Activated CD4-positive, alpha-beta T cell treated with anti-CD3 and anti-CD28 coated beads, Interleukin-2, amount 10 ng/mL, durations not matched to agents 24 days and 14 days (primary cell): ENCODE measurements at regions not wholly inside any gene's neighbourhood (a gene's known extent, or its start where the extent isn't known, plus 50 kb on each side); places are given as distances from the start of the nearest gene placed in this dataset.

ENCODE experiments used
- DNase-seq: peaks from one replicate; pipeline ENCODE4 v3.0.0; 2022
- H3K27ac Mint-ChIP-seq: one replicate; pipeline ENCODE4 v1.8.0; 2022; ENCODE audit warnings: mild to moderate bottlenecking, mixed read lengths
- H3K27me3 Mint-ChIP-seq: one replicate; pipeline ENCODE4 v1.8.0; 2022; ENCODE audit warnings: mixed read lengths
- H3K36me3 Mint-ChIP-seq: one replicate; pipeline ENCODE4 v1.8.0; 2022; ENCODE audit warnings: low read depth, mild to moderate bottlenecking, mixed read lengths
- H3K4me1 Mint-ChIP-seq: one replicate; pipeline ENCODE4 v1.8.0; 2021; ENCODE audit warnings: mixed read lengths
- H3K4me3 Mint-ChIP-seq: one replicate; pipeline ENCODE4 v1.8.0; 2022; ENCODE audit warnings: mild to moderate bottlenecking, moderate library complexity, mixed read lengths
- H3K9me3 Mint-ChIP-seq: one replicate; pipeline ENCODE4 v1.8.0; 2021; ENCODE audit warnings: mixed read lengths
- intact Hi-C: fragments of 100-400 bp; cut with micrococcal nuclease; formaldehyde crosslinking; loops from one replicate; pipeline ENCODE4 v1.15.1; 2023

DNA sequence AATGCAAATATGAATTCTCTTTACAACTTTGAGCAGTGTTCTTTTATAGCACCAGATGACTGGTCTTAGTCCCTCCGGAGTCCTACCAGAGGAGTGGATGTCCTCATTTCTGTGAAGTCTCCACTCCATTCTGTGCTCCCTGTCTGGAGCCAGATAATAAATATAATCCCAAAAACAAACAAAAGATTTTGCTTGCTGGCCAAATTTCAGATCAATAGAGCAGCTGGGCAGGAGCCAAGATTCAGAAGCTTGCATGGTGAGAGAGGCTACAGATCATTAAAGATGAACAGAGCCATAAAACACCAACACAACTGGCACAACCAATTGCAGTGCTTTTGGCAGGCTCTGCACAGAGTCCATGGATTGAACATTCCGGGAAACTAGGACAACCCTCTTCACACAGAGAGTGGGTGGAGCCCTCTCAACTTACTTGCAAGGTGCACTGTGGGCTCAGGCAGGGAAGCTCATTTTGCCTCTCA is 231.5 kb upstream of the SNX7 start:
- Mint-ChIP-seq H3K36me3 (no peaks in the 10 kb centered on the region), H3K4me1 (no peaks in the 10 kb centered on the region), H3K4me3 (no peak overlapping the region), H3K27ac (no peak overlapping the region), H3K9me3 (peaks cover 5% of the 10 kb centered on the region), H3K27me3 (no peaks in the 10 kb centered on the region)
- no peak for DNase-seq
- intact Hi-C loops, result no loop called here

DNA sequence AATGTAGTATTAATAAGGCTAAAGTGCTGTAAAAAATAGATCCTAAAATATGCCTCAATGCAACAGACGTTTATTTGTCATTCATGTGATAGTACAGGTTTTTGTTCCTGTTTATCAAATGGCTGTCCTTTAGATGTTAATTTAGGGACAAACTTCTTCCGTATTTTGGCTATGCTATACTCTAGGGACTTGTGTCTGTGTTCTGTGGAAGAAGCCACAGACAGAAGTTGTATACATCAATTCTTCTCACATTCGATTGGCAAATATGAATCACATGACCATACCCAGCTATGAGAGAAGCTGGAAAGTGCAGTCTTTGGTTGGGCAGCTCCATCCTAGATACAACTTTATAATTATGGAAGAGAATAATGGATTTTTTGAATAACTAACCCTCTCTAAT is 232.7 kb upstream of the SNX7 start:
- intact Hi-C loops, result no loop called here
- no peaks in the 10 kb centered on the region for H3K4me1 Mint-ChIP-seq
- no peak for DNase-seq
- no peak overlapping the region for H3K4me3 Mint-ChIP-seq
- H3K9me3 Mint-ChIP-seq, result peaks cover 5% of the 10 kb centered on the region
- H3K27ac Mint-ChIP-seq, result no peak overlapping the region
- no peaks in the 10 kb centered on the region for H3K36me3 Mint-ChIP-seq
- H3K27me3 Mint-ChIP-seq, result no peaks in the 10 kb centered on the region

DNA sequence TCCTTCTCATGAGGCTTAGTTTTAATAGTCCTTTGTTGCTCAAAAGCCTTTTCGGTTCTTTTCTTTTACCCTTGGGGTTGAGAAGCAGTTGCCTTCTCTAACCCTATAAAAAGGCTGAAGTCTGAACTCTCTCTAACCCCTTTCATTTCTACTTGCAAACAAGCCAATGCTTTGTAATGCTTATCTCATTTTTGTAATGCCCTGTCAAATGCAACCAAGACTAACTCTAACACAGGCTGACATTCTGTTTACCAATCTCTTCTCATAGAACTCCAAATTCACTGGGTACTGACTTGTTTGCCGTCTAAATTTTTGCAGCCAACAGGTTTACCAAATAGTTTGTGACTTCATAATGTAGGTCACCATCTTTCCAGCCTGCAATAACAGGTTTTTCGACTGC is 233.9 kb upstream of the SNX7 start:
- DNase-seq, result no peak
- no peaks in the 10 kb centered on the region for H3K27me3 Mint-ChIP-seq
- intact Hi-C loops, result no loop called here
- no peaks in the 10 kb centered on the region for H3K36me3 Mint-ChIP-seq
- H3K27ac Mint-ChIP-seq, result no peak overlapping the region
- no peaks in the 10 kb centered on the region for H3K4me1 Mint-ChIP-seq
- H3K4me3 Mint-ChIP-seq, result no peak overlapping the region
- peaks cover 5% of the 10 kb centered on the region for H3K9me3 Mint-ChIP-seq

DNA sequence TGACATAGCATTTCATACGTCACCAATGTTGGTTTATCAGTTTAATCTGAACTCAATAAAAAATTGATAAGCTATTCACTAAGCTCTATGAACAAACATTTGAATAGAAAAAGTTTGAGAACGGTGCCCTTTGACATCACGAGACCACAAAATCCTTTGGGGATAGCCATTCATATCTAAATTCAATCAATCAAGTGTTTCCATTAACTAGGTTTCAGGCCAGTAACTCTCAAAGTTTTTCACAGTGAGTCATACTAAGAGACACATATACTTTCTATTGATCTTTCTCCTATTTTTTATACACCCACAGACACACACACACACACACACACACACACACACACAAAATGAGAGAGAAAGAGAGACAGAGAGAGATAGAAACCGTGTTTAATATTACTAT is 235.4 kb upstream of the SNX7 start:
- Mint-ChIP-seq H3K4me3 (no peak overlapping the region), H3K4me1 (no peaks in the 10 kb centered on the region), H3K27me3 (no peaks in the 10 kb centered on the region), H3K36me3 (no peaks in the 10 kb centered on the region), H3K27ac (no peak overlapping the region), H3K9me3 (peaks cover 5% of the 10 kb centered on the region)
- intact Hi-C loops, result no loop called here
- DNase-seq, result no peak

DNA sequence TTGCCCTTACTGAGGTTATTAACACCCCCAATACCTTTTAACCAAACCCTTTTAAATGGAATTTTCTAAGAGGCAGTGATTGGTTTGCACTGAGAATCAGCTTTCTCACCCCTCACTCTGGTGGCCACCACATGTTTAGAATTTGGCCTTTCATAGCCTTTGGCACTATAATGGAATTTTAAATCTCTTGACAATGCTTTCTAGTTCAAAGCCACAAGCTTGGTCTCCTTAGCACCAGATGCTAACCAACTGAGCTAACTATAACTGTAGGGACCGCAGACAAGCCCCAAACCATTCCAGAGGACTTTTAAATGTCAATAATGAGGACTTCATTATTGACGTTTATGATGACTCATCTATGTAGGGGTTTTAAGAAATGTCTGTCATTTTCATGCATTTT is 238.7 kb upstream of the SNX7 start:
- Mint-ChIP-seq H3K27me3 (no peaks in the 10 kb centered on the region), H3K4me3 (no peak overlapping the region), H3K9me3 (peaks cover 3% of the 10 kb centered on the region), H3K36me3 (no peaks in the 10 kb centered on the region), H3K27ac (no peak overlapping the region), H3K4me1 (no peaks in the 10 kb centered on the region)
- intact Hi-C loops, result no loop called here
- DNase-seq, result no peak

DNA sequence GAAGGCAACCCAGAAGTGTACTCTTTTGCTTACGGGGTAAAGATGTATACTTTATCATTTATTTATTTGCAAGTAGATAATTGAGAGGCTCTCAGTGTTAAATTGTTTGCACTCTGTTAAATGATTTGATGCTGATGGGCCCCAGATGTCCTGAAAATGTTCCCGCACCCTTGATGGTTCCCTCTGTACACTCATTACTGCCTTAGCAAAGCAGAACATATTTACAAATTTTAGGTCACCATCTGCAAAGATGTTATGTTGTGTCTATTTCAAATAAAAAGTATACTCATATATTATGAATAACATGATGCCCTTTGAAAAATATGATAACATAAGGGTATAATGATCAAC is 240.5 kb upstream of the SNX7 start:
- Mint-ChIP-seq H3K9me3 (no peaks in the 10 kb centered on the region), H3K36me3 (no peaks in the 10 kb centered on the region), H3K4me3 (no peak overlapping the region), H3K27ac (no peak overlapping the region), H3K27me3 (no peaks in the 10 kb centered on the region), H3K4me1 (peaks cover 1% of the 10 kb centered on the region)
- intact Hi-C loops, result no loop called here
- no peak for DNase-seq

DNA sequence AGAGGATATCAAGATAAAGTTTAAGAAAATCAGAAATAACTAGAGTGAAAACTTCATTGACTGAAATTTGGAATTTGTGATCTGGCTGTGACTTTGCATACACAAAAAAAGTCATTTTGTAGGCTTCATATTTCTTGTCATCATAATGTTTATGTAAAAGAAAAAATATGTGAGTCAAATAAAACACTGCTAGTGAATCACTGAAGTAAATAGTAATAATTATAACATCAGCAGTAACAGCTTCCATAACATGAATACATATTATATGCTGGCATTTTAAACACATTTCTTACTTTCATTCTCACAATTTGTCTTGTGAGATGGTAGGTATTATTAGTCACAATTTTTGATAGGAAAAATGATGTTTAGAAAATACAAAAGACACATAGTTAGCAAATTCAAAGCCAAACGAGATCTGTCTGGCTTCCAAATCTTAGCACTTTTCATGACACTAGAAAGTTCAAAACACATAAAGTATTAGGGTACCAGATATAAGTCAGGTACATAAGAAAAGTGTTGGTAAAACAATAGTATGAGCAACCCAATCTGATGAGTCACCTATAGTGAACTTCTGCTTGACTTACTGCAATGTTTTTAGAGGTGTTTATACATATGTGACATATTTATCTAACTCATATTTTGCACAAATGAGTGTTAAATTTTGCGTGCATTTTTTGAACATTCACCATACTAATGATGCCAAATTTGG is 241.0 kb upstream of the SNX7 start:
- Mint-ChIP-seq H3K36me3 (no peaks in the 10 kb centered on the region), H3K9me3 (no peaks in the 10 kb centered on the region), H3K4me3 (no peak overlapping the region), H3K4me1 (peaks cover 1% of the 10 kb centered on the region), H3K27me3 (no peaks in the 10 kb centered on the region), H3K27ac (no peak overlapping the region)
- DNase-seq, result no peak
- intact Hi-C loops, result no loop called here

DNA sequence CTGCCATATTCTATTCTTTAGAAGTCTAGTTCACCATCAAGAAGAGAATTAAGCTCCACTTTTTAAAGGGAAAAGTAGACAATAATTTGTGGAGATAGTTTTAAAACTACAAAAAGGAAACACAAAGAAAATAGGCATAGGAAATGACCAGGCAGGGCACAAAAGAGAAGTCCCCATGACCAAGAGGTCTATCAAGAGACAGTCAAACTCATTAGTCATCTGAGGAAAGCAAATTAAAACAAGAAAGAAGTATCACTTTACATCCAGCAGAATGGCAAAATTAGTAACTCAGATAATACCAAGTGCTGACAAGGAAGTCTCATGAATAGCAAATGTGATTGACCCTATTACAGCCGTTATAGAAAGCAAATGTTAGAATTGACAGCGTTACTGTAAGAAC is 243.7 kb upstream of the SNX7 start:
- no peak for DNase-seq
- Mint-ChIP-seq H3K27me3 (no peaks in the 10 kb centered on the region), H3K36me3 (no peaks in the 10 kb centered on the region), H3K4me1 (peaks cover 1% of the 10 kb centered on the region), H3K4me3 (no peak overlapping the region), H3K27ac (no peak overlapping the region), H3K9me3 (no peaks in the 10 kb centered on the region)
- intact Hi-C loops, result no loop called here

DNA sequence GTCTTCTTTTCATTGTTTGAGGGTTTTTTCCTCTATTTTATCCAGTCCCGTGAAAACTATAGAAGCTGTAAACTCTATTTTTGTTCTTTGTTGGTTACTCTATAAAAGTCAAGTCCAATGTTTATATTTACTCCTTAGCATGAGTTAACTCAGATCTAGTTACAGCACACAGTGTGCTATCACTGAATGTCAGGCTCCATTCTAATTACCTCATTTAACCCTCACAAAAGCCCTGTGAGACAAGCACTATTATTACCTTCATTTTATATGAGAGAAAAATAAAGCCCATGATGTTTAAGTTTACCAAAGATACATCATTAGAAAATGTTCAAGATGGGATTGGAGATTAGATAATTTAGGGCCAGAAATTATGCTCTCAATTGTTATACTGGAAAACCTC is 251.4 kb upstream of the SNX7 start:
- intact Hi-C loops, result no loop called here
- Mint-ChIP-seq H3K4me1 (peaks cover 6% of the 10 kb centered on the region), H3K27ac (no peak overlapping the region), H3K9me3 (no peaks in the 10 kb centered on the region), H3K4me3 (no peak overlapping the region), H3K36me3 (no peaks in the 10 kb centered on the region), H3K27me3 (peaks cover 5% of the 10 kb centered on the region)
- DNase-seq, result no peak

DNA sequence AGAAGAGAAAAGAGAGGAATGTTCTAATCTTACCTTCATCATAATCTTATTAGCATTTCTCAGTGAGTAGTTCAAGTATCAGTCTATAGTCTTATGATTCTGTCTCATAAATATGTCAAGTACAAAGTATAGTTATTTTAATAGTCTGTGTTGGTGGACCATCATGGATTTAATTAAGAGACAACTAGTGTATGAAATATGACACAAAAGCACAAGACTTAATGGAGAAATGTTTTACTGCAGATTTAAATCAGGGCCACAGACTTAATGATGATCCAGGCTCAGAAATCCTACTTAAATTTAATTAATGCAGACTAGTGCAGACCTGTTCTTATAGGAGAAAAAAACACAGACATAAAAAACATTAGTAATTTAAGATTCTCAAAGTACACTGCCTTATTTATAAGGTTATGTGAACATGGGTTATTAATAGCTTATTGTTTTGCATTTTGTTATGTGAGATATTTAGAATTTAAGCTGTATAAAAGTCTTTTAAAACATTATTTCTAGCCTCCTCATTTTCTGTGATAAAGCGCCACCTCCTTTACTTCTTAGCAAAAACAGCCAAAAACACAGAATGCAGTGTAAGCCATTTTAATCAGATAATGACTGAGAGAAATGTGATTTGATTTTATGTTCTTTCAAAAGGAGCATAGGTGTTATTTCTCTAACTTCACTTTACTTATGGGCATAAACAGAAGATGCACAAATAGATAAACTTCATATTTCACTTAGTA is 255.0 kb upstream of the SNX7 start:
- H3K27ac Mint-ChIP-seq, result no peak overlapping the region
- H3K36me3 Mint-ChIP-seq, result no peaks in the 10 kb centered on the region
- no peaks in the 10 kb centered on the region for H3K9me3 Mint-ChIP-seq
- no peak for DNase-seq
- peaks cover 2% of the 10 kb centered on the region for H3K27me3 Mint-ChIP-seq
- peaks cover 27% of the 10 kb centered on the region for H3K4me1 Mint-ChIP-seq
- intact Hi-C loops, result no loop called here
- no peak overlapping the region for H3K4me3 Mint-ChIP-seq

DNA sequence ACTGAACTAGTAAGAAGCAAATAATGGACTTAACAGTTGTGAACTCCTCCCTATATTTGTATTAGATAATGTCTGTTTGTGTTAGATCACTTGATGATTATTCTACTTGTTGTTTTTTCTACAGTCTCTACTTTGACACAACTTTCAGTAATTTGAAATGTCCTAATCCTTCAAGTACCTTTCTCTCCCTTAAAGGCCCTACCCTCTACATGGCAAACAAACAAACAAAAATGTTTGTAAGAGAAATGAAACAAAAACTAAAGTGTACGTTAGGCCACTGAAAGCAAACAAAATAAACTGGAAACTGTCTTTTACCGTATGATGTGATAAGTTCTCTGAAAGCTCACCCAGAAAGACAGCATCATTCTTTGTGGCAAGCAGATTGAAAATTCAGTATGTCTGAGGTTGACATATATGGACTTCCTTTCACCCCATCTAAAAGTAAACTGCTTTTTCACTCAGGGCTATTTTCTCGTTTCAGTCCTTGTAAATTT is 255.9 kb upstream of the SNX7 start:
- no peak for DNase-seq
- Mint-ChIP-seq H3K27me3 (peaks cover 2% of the 10 kb centered on the region), H3K36me3 (no peaks in the 10 kb centered on the region), H3K9me3 (no peaks in the 10 kb centered on the region), H3K4me3 (peak overlapping the region; percentile 62), H3K4me1 (peaks cover 27% of the 10 kb centered on the region), H3K27ac (peak overlapping the region; percentile 67)
- intact Hi-C loops, result no loop called here

DNA sequence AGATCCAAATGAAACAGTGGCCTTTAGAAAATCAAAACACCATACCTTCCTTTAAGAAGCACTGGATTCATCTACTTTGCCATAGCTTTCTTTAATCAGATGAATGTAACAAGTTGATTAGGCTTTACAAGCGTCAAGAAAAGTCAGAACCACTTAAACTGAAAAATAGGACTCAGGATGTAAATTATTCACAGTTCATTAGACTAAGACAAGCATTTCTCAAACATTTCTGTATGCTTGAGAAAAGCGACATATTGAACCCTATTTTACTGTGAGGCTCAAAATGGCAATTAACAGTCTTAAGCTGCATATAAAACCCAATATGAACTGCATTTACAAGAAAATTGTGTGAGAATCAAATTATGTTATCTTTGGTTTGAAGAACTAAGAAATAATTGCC is 256.7 kb upstream of the SNX7 start:
- Mint-ChIP-seq H3K4me1 (peaks cover 27% of the 10 kb centered on the region), H3K27ac (no peak overlapping the region), H3K27me3 (peaks cover 2% of the 10 kb centered on the region), H3K4me3 (no peak overlapping the region), H3K36me3 (no peaks in the 10 kb centered on the region), H3K9me3 (no peaks in the 10 kb centered on the region)
- no peak for DNase-seq
- intact Hi-C loops, result no loop called here

DNA sequence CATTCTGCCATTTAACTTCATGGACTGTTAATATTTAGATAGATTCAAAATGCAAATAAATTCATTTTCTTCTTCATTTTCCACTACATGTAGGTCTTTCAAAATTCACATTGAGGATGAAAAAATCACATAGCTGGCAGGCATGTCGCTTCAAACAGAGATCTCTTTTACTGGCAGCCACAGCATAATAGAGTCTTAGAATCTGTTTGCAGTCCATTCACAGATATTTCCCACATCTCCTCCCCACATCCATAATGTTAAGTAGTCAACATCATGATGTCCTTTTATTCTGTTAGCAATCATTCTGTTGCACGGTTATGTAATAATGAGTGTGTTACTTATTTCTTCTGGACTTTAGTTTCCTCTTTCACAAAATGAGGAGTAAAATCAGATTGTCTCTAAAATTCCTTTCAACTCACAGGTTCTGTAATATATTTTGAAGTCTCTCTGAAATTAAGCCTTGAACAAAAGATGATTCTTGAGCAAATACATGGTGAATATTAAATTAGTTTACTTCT is 257.5 kb upstream of the SNX7 start:
- no peak overlapping the region for H3K27ac Mint-ChIP-seq
- no peak for DNase-seq
- no peaks in the 10 kb centered on the region for H3K9me3 Mint-ChIP-seq
- H3K27me3 Mint-ChIP-seq, result peaks cover 2% of the 10 kb centered on the region
- intact Hi-C loops, result no loop called here
- H3K4me3 Mint-ChIP-seq, result no peak overlapping the region
- no peaks in the 10 kb centered on the region for H3K36me3 Mint-ChIP-seq
- peaks cover 27% of the 10 kb centered on the region for H3K4me1 Mint-ChIP-seq

DNA sequence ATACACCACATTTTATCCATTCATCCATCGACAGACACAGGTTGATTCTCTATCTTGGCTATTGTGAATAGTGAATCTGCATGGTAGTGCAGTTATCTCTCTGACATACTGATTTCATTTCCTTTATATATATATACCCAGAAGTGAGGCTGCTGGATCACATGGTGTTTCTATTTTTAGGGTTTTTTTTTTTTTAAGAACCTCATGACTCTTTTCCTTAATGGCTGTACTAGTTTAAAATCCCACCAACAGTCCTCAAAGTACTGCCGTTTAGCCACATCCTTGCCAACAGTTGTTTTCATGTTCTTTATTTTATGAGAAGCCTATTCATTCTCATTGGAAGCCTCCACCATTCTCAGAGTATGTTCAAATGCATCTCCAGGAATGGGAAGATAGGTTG is 258.7 kb upstream of the SNX7 start:
- peaks cover 33% of the 10 kb centered on the region for H3K4me1 Mint-ChIP-seq
- peaks cover 2% of the 10 kb centered on the region for H3K27me3 Mint-ChIP-seq
- H3K27ac Mint-ChIP-seq, result peak overlapping the region; percentile 3
- intact Hi-C loops, result no loop called here
- no peak overlapping the region for H3K4me3 Mint-ChIP-seq
- no peaks in the 10 kb centered on the region for H3K9me3 Mint-ChIP-seq
- no peak for DNase-seq
- no peaks in the 10 kb centered on the region for H3K36me3 Mint-ChIP-seq
